OCI-LY1 (cell line): ENCODE measurements at regions not wholly inside any gene's neighbourhood (a gene's known extent, or its start where the extent isn't known, plus 50 kb on each side); places are given as distances from the start of the nearest gene placed in this dataset.

Experiments
- H2AFZ ChIP-seq: fragments of 200-600 bp; sonication (generic), shearing (Covaris generic); 2 replicates; pipeline ENCODE4 v1.6.0; 2014; ENCODE audit warnings: antibody characterized with exemption, mild to moderate bottlenecking, low read length
- H3F3A ChIP-seq: fragments of 200-600 bp; sonication (generic), shearing (Covaris generic); 2 replicates; pipeline ENCODE4 v1.6.0; 2014; ENCODE audit warnings: mild to moderate bottlenecking, antibody characterized with exemption, low read length, moderate library complexity; ENCODE audit not compliant: insufficient read depth
- H3K27ac ChIP-seq: fragments of 200-600 bp; sonication (generic); 2 replicates; pipeline ENCODE4 v1.5.1; 2014; ENCODE audit warnings: low read length, mixed run types, mild to moderate bottlenecking, low read depth; ENCODE audit not compliant: poor library complexity, severe bottlenecking
- H3K27me3 ChIP-seq: fragments of 200-600 bp; sonication (generic); 2 replicates; pipeline ENCODE4 v1.6.0; 2014; ENCODE audit warnings: antibody characterized with exemption, mild to moderate bottlenecking, low read length, moderate library complexity; ENCODE audit not compliant: insufficient read depth
- H3K36me3 ChIP-seq: fragments of 200-600 bp; sonication (generic); 2 replicates; pipeline ENCODE4 v1.6.1; 2014; ENCODE audit warnings: mild to moderate bottlenecking, antibody characterized with exemption, low read length, moderate library complexity, mixed read lengths; ENCODE audit not compliant: insufficient read depth
- H3K4me1 ChIP-seq: fragments of 200-600 bp; sonication (generic); 2 replicates; pipeline ENCODE4 v1.5.1; 2014; ENCODE audit warnings: mild to moderate bottlenecking, low read length, moderate library complexity; ENCODE audit not compliant: insufficient read depth, severe bottlenecking
- H3K4me2 ChIP-seq: fragments of 200-600 bp; sonication (generic), shearing (Covaris generic); 2 replicates; pipeline ENCODE4 v1.6.1; 2014; ENCODE audit warnings: low read length
- H3K4me3 ChIP-seq: fragments of 200-600 bp; sonication (generic); 2 replicates; pipeline ENCODE4 v1.5.1; 2014; ENCODE audit warnings: low read length, low read depth, mild to moderate bottlenecking, mixed read lengths; ENCODE audit not compliant: poor library complexity, severe bottlenecking
- H3K79me2 ChIP-seq: fragments of 200-600 bp; shearing (Covaris generic); 2 replicates; pipeline ENCODE4 v1.6.1; 2016; ENCODE audit warnings: mixed run types, low read length, mixed read lengths; ENCODE audit not compliant: insufficient read depth
- H3K9ac ChIP-seq: fragments of 200-600 bp; sonication (generic), shearing (Covaris generic); 2 replicates; pipeline ENCODE4 v1.6.1; 2014; ENCODE audit warnings: mild to moderate bottlenecking, low read length, mixed read lengths
- H3K9me2 ChIP-seq: fragments of 200-600 bp; sonication (generic), shearing (Covaris generic); 2 replicates; pipeline ENCODE4 v1.6.1; 2014; ENCODE audit warnings: low read depth, mild to moderate bottlenecking, low read length, mixed read lengths
- H3K9me3 ChIP-seq: fragments of 200-600 bp; shearing (Covaris generic); 2 replicates; pipeline ENCODE4 v1.6.1; 2014; ENCODE audit warnings: low read length, mixed read lengths
- H4K20me1 ChIP-seq: fragments of 200-600 bp; sonication (generic), shearing (Covaris generic); 2 replicates; pipeline ENCODE4 v1.6.0; 2016; ENCODE audit warnings: mild to moderate bottlenecking, low read length; ENCODE audit not compliant: insufficient read depth
- EZH2 ChIP-seq: fragments of 200-600 bp; sonication (generic), shearing (Covaris generic); IDR thresholded peaks from 2 replicates; pipeline ENCODE4 v1.8.0; 2017; ENCODE audit warnings: borderline replicate concordance, mixed run types, mild to moderate bottlenecking, antibody characterized with exemption, low read length, moderate library complexity, mixed read lengths
- TF ChIP-seq, protein P1 (sequence below): fragments of 200-600 bp; sonication (generic), shearing (Covaris generic); IDR thresholded peaks from 2 replicates; pipeline ENCODE4 v1.5.1; 2017; ENCODE audit warnings: mild to moderate bottlenecking, antibody characterized with exemption, low read length, moderate library complexity, mixed read lengths

DNA sequence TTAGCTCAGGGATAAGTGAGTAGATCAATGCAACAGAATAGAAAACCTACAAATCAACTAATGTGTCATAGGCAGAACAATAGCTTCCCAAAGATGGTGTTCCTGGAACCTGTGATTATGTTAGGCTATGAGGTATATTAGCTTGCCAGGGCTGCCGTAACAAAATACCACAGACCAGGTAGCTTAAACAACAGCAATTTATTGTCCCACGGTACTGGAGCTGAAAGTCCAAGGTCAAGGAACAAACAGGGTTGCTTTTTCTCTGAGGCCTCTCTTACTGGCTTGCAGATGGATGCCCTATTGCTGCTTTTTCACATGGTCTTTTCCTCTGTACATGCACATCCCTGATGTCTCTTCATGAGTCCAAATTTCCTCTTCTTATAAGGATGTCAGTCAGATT is 354.9 kb downstream of the TNS1 start:
- Histone ChIP-seq H2AFZ (no peak overlapping the region), H3K4me1 (no peaks in the 10 kb centered on the region), H3K9ac (no peak overlapping the region), H3F3A (no peaks in the 10 kb centered on the region), H3K4me2 (no peak overlapping the region), H3K27ac (no peak overlapping the region), H3K4me3 (no peak overlapping the region), H4K20me1 (no peaks in the 10 kb centered on the region), H3K27me3 (no peaks in the 10 kb centered on the region), H3K9me3 (no peaks in the 10 kb centered on the region), H3K36me3 (no peaks in the 10 kb centered on the region), H3K9me2 (no peaks in the 10 kb centered on the region), H3K79me2 (no peaks in the 10 kb centered on the region)
- TF ChIP-seq, protein P1, sequence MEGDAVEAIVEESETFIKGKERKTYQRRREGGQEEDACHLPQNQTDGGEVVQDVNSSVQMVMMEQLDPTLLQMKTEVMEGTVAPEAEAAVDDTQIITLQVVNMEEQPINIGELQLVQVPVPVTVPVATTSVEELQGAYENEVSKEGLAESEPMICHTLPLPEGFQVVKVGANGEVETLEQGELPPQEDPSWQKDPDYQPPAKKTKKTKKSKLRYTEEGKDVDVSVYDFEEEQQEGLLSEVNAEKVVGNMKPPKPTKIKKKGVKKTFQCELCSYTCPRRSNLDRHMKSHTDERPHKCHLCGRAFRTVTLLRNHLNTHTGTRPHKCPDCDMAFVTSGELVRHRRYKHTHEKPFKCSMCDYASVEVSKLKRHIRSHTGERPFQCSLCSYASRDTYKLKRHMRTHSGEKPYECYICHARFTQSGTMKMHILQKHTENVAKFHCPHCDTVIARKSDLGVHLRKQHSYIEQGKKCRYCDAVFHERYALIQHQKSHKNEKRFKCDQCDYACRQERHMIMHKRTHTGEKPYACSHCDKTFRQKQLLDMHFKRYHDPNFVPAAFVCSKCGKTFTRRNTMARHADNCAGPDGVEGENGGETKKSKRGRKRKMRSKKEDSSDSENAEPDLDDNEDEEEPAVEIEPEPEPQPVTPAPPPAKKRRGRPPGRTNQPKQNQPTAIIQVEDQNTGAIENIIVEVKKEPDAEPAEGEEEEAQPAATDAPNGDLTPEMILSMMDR: no peak
- TF ChIP-seq EZH2: no peak

DNA sequence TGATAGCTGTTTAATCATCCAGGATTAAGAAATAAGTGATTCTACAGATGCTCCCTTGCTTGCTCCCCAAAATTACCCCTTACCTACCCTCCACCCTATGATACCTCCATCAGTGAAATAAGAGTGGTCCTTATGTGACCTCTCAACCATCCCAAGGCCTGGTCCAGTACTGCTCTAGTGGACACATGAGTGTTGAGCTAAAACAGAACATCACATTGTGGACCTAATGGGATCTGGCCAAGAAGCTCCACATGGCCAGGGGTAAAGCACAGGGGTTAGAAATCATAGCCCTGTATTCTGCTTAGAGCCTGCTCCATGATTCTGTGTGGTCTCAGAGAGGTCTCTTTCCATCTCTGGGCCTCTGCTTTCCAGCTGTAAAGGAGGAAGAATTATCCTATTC is 355.6 kb downstream of the TNS1 start:
- Histone ChIP-seq H3K4me3 (no peak overlapping the region), H3K4me1 (no peaks in the 10 kb centered on the region), H3K36me3 (no peaks in the 10 kb centered on the region), H4K20me1 (no peaks in the 10 kb centered on the region), H3K4me2 (no peak overlapping the region), H3F3A (no peaks in the 10 kb centered on the region), H3K9ac (no peak overlapping the region), H3K27me3 (no peaks in the 10 kb centered on the region), H3K79me2 (no peaks in the 10 kb centered on the region), H3K9me2 (no peaks in the 10 kb centered on the region), H3K27ac (no peak overlapping the region), H3K9me3 (no peaks in the 10 kb centered on the region), H2AFZ (no peak overlapping the region)
- TF ChIP-seq, protein P1: no peak
- no peak for TF ChIP-seq EZH2

GRCh38 chr2:217645896-217646295 is 356.9 kb downstream of the TNS1 start:
- Histone ChIP-seq H3K9ac (no peak overlapping the region), H3K79me2 (no peaks in the 10 kb centered on the region), H3K36me3 (no peaks in the 10 kb centered on the region), H3K4me1 (no peaks in the 10 kb centered on the region), H3K9me3 (no peaks in the 10 kb centered on the region), H3K4me3 (no peak overlapping the region), H3K27ac (no peak overlapping the region), H4K20me1 (no peaks in the 10 kb centered on the region), H3K4me2 (no peak overlapping the region), H3K9me2 (no peaks in the 10 kb centered on the region), H3K27me3 (no peaks in the 10 kb centered on the region), H3F3A (no peaks in the 10 kb centered on the region), H2AFZ (no peak overlapping the region)
- TF ChIP-seq, protein P1: no peak
- TF ChIP-seq EZH2: no peak
